Activated CD4-positive, alpha-beta T cell treated with anti-CD3 and anti-CD28 coated beads, Interleukin-2, amount 50 U/mL, for 24 hours (primary cell): ENCODE measurements at regions not wholly inside any gene's neighbourhood (a gene's known extent, or its start where the extent isn't known, plus 50 kb on each side); places are given as distances from the start of the nearest gene placed in this dataset.
"Not testable (repeated sequence)": the region's sequence is repeated elsewhere in the genome, so short reads cannot be mapped to it uniquely, and the experiment has no call there.

ENCODE experiments used
- DNase-seq, 2 donors: peaks; one replicate each; pipeline ENCODE4 v3.0.0-alpha.2; 2020; ENCODE audit warnings: low read depth in 1 of 2, low spot score in 1 of 2

DNA sequence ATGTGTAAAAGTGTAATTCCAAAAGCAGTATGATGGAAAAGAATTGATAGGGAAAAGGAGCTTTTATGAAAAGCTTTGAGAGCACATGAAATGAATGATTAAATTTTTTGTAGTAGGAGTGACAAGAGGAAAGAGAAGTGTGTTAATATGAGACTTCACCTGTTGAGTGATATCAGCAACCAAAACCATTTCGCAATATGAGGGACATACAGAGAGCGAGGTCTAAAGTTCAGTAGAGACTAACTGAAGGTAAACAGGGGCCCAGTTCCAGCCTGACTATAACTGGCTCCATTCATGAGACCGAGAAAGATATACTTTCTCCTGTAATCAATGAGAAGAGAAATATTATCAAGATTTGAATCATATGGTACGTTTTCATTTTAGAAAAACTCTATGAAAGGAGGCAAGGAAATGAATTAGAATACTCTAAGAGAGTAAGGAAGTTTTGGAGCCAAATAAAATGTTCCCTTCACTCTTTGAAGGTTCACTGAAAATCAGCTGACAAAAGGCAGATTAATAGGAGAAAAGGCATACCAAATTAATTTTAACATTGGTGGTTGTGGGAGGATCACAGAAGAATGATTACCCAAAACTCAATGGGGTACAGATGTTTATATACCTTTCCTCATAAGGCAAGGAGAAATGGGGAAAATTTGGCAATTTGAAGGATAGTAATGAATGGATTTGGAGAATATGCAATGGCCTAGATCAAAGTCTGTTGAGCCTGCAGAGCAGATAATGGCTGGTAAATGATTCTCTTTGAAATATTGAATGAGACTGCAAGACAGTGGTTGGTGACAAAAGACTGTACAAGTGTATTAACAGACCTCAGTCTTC lies 932.2 kb downstream of the TDRD15 start:
- no peak for DNase-seq

DNA sequence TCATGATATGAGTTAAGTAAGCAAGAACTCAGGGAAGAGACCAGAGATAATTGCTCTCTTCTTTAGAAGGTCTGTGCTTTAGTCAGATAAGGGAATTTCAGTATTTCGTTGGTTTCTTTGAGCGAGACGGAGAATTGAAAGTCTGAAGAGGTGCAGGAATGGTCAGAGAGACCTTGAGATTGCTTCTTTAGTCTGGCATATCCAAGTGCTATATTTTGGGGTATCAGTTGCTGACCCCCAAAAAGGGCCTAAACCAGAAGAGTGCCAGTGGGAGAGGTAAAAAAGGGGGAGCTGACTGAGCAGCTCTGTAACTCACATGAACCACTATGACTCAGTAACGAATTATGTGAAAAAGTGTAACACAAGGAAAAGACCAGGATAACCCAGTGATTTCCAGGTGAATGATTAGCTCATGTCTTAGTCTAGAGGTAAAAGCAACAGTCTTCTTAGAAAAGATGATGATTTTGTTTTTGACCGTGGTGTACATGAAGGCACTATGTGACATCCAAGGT lies 932.9 kb downstream of the TDRD15 start:
- DNase-seq = no peak

GRCh38 chr2:22062679-22063078 lies 938.9 kb downstream of the TDRD15 start:
- no peak for DNase-seq

DNA sequence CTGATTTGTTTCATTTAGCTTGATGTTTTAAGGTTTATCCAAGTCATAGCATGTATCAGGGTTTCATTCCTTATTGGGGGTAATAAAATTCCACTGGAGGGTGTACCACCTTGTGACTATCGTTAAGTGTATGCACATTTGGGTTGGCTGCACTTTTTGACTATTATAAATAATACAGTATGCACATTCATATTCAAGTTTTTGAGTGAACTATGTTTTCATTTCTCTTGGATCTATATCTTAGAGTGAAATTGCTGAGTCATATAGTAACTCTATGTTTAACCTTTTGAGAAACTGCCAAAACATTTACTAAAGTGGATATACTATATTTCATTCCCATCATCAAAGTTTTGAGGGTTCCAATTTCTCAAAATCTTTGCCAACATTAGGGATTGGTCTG lies 952.7 kb downstream of the TDRD15 start:
- no peak for DNase-seq

GRCh38 chr2:22078701-22079100 lies 954.9 kb downstream of the TDRD15 start:
- no peak for DNase-seq

- no peak for DNase-seq
These were observed 955.8 kb downstream of the TDRD15 start for GRCh38 chr2:22079583-22079982.

GRCh38 chr2:22086726-22087125 lies 963.0 kb downstream of the TDRD15 start:
- DNase-seq = no peak

DNA sequence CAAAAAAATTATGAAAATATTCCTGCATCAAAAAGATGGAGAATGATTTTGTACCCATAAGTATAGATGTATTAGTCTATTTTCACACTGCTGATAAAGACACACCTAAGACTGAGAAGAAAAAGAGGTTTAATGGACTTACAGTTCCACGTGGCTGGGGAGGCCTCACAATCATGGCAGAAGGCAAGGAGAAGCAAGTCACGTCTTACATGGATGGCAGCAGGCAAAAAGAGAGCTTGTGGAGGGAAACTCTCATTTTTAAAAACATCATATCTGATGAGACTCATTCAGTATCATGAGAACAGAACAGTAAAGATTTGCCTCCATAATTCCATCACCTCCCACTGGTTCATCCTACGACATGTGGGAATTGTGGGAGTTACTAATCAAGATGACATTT lies 979.8 kb downstream of the TDRD15 start:
- DNase-seq = not testable (repeated sequence)

DNA sequence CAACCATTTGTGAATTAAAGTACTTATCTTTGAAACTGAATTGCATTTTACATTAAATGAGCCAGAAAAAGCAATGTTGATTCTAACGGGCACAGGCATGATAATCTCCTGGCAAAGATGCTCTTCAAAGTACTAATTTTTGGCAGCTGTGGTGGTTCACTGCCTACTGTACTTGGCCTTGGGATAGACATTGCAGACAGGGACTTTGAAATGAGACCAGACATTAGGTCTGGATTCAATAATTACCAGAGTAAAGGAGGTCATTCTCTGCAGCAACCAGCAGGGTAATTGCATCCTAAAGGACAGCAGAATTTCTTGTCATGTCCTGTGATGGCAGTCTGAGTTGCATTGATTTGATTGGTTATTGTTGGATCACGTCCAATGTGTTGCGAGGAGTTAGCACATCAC lies 986.5 kb downstream of the TDRD15 start:
- DNase-seq = no peak

GRCh38 chr2:22124003-22124402 lies 1000.2 kb downstream of the TDRD15 start:
- no peak for DNase-seq

DNA sequence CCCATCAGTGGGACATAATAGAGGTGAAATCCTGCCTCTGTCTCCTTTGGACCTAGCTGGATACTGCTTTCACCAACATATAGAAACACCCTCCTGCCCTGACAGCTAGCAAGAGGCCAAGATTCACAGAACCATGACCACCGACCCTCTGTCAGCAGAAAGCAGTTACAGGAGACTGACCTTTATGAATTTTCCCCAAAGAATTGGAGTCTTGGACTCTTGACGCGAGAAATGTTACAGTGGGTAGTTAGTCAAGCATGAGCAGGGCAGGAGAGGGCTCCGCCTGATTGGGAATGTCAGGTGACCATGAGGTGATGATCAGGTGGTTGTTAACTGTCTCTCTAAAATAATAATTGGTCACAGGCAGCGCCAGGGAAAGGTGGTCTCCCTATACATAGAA lies 1002.3 kb downstream of the TDRD15 start:
- DNase-seq = no peak

GRCh38 chr2:22126978-22127377 lies 1003.2 kb downstream of the TDRD15 start:
- no peak for DNase-seq

- no peak for DNase-seq
These were observed 1010.7 kb downstream of the TDRD15 start for GRCh38 chr2:22134421-22134820.

DNA sequence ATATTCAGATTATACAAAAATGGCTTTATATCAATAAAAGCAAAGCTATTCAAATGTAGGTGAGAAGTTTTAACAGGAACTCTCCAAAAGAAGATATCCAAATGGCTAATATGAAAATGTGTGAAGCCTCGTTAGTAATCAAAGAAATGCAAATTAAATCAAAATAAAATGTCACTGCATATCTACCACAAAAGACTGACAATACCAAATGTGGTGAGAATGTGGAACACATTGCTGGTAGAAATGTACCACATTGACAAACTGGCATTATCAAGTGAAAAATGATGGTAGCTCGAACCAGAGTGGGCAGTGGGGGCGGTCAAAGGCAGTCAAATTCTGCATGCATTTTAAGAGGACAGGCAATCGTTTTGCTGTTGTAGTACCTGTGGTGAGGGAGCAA lies 1012.7 kb downstream of the TDRD15 start:
- DNase-seq = no peak

GRCh38 chr2:22143840-22144239 lies 1020.1 kb downstream of the TDRD15 start:
- DNase-seq = no peak

- no peak for DNase-seq
These were observed 1030.3 kb downstream of the TDRD15 start for GRCh38 chr2:22153931-22154613.

- DNase-seq = not testable (repeated sequence)
These were observed 1032.9 kb downstream of the TDRD15 start for GRCh38 chr2:22156661-22157060.

DNA sequence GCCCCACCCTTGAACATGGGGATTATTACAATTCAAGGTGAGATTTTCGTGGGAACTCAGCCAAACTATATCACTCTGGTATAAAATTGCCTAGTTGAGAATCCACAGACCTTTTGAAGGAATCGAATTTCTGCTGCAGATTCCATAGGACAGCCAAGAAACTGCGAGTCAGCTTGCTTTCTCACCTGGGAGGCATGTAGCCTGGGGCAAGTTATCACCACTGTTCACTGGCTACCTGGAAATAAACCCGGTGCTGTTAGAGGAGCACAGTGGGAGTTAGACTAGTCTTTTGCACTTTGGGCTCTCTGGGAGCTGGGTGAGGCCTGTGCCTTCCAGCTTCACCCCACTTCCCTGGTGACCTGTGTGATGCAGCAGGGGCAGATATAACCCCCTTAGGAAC lies 1043.5 kb downstream of the TDRD15 start:
- DNase-seq = no peak

- DNase-seq = no peak
These were observed 1051.2 kb downstream of the TDRD15 start for GRCh38 chr2:22175003-22175402.

GRCh38 chr2:22185251-22185650 lies 1061.5 kb downstream of the TDRD15 start:
- DNase-seq = no peak

GRCh38 chr2:22186261-22186828 lies 1062.6 kb downstream of the TDRD15 start:
- DNase-seq = not testable (repeated sequence)

DNA sequence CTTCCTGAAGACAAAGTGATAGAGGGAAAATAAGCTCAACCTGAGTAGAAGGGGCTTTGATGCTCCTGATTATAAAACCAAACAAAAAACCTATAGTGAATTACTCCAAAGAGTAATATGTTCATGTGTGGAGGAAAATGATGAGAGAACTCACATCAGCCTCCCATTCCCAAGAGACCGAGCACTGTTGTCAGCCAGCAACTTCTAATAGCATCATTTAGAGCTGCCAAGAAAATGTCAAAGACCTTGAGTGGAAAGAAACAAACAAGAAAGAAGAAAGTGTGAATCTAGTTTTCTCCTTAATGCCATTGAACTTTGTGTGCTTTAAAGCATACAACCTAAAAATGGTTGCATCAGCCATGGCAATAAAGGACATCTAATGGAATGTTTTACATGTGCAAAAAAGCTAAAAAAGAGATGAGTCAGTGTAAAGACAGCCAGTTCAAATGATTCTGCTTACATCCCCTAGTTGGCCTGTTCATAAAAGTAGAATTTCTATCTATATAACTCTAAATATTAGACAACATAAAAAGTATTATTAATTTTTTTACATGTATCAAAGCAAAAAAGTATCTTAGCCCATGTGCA lies 1066.2 kb downstream of the TDRD15 start:
- no peak for DNase-seq
